H1 (cell line): ENCODE measurements at regions not wholly inside any gene's neighbourhood (a gene's known extent, or its start where the extent isn't known, plus 50 kb on each side); places are given as distances from the start of the nearest gene placed in this dataset.

Source experiments
- SIN3A ChIP-seq, 2 experiments: IDR thresholded peaks in 1 of 2; conservative IDR thresholded peaks in 1 of 2; 2 replicates each; pipeline ENCODE4 v1.6.1; 2011 to 2012; ENCODE audit warnings: low read length in 2 of 2, improper control_type of control experiment in 1 of 2, low read depth in 1 of 2, mild to moderate bottlenecking in 1 of 2
- TF ChIP-seq, protein P1 (sequence below), 3 experiments: IDR thresholded peaks; 1 replicate in 2 of 3; 2 replicates in 1 of 3; pipeline versions ENCODE4 v1.5.1 to v1.6.1; 2011; ENCODE audit warnings: low read length in 3 of 3, mild to moderate bottlenecking in 3 of 3, inconsistent platforms in 2 of 3, low read depth in 1 of 3, moderate library complexity in 1 of 3; ENCODE audit not compliant: insufficient read depth in 1 of 3; ENCODE audit errors: control extremely low read depth in 1 of 3

DNA sequence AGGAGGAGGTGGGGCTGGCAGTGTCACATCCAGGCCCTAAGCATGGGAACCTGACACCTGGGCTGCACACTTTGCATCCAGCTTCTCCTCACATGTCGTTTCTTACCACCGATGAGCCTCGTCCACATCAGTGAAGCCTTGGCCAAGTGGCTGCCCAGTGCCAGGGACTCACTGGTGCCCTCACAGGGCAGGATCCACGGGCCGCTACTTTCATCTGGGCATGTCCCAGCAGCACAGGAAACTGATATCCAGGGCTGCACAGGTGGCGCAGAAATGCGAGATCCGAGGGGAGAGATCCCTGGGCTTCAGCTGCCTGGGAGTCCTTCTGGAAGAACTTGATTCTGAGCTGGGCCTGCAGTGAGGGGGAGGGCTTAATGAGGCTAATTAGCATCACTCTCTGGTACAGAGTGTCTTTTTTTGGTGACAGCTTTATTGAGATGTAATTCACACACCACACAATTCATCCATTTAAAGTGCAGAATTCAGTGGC is 291.6 kb upstream of the HDAC4 start (continued):
- TF ChIP-seq, protein P1, sequence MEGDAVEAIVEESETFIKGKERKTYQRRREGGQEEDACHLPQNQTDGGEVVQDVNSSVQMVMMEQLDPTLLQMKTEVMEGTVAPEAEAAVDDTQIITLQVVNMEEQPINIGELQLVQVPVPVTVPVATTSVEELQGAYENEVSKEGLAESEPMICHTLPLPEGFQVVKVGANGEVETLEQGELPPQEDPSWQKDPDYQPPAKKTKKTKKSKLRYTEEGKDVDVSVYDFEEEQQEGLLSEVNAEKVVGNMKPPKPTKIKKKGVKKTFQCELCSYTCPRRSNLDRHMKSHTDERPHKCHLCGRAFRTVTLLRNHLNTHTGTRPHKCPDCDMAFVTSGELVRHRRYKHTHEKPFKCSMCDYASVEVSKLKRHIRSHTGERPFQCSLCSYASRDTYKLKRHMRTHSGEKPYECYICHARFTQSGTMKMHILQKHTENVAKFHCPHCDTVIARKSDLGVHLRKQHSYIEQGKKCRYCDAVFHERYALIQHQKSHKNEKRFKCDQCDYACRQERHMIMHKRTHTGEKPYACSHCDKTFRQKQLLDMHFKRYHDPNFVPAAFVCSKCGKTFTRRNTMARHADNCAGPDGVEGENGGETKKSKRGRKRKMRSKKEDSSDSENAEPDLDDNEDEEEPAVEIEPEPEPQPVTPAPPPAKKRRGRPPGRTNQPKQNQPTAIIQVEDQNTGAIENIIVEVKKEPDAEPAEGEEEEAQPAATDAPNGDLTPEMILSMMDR (IDR thresholded peaks at IDR 0.05; ENCODE audit: control extremely low read depth in 1 of 3, insufficient read depth in 1 of 3, low read depth in 1 of 3, low read length in 3 of 3): no peak
- TF ChIP-seq SIN3A (conservative IDR thresholded peaks at IDR 0.05 in 1 of 2, IDR thresholded peaks at IDR 0.05 in 1 of 2; ENCODE audit: low read depth in 1 of 2, low read length in 2 of 2): no peak
- TF ChIP-seq, all 59 proteins: peak for 0
